ENCODE measurements at regions not wholly inside any gene's neighbourhood (a gene's known extent, or its start where the extent isn't known, plus 50 kb on each side); places are given as distances from the start of the nearest gene placed in this dataset.

- no peak for TF ChIP-seq CTCF (IDR thresholded peaks at IDR 0.05; ENCODE audit: insufficient read depth, low read depth, low read length)
- no peak for DNase-seq (ENCODE audit: low read depth)
- CTCF ChIA-PET = no interaction called here
- H3K36me3 ChIP-seq (ENCODE audit: control insufficient read depth, insufficient read depth, low read length) = no peaks in the 10 kb centered on the region
- POLR2A ChIA-PET = no interaction called here
- H3K27me3 ChIP-seq (ENCODE audit: control insufficient read depth, insufficient read depth, low read length) = no peaks in the 10 kb centered on the region
- H3K4me3 ChIP-seq (ENCODE audit: low read depth, low read length) = no peak overlapping the region
Measured at GRCh38 chr6:84416043-84416657, 188.7 kb upstream of the CEP162 start.

- Histone ChIP-seq H3K4me3 (ENCODE audit: low read depth, low read length) (no peak overlapping the region), H3K27me3 (ENCODE audit: control insufficient read depth, insufficient read depth, low read length) (no peaks in the 10 kb centered on the region), H3K36me3 (ENCODE audit: control insufficient read depth, insufficient read depth, low read length) (no peaks in the 10 kb centered on the region)
- ChIA-PET POLR2A (no interaction called here), CTCF (interaction anchor here (1.1 kb wide), 1 partner anchor 9 kb away, joined by 3 read pairs; no protein-coding TSS in a partner anchor)
- TF ChIP-seq CTCF (IDR thresholded peaks at IDR 0.05; ENCODE audit: insufficient read depth, low read depth, low read length) = no peak
- DNase-seq (ENCODE audit: low read depth) = no peak
Measured at GRCh38 chr6:84415517-84415916, 188.1 kb upstream of the CEP162 start.

GRCh38 chr6:84415068-84415467 is 187.6 kb upstream of the CEP162 start:
- Histone ChIP-seq H3K4me3 (ENCODE audit: low read depth, low read length) (no peak overlapping the region), H3K27me3 (ENCODE audit: control insufficient read depth, insufficient read depth, low read length) (no peaks in the 10 kb centered on the region), H3K36me3 (ENCODE audit: control insufficient read depth, insufficient read depth, low read length) (no peaks in the 10 kb centered on the region)
- CTCF ChIA-PET = interaction anchor here (1.1 kb wide), 1 partner anchor 10 kb away, joined by 3 read pairs; no protein-coding TSS in a partner anchor
- no peak for DNase-seq (ENCODE audit: low read depth)
- POLR2A ChIA-PET = no interaction called here
- no peak for TF ChIP-seq CTCF (IDR thresholded peaks at IDR 0.05; ENCODE audit: insufficient read depth, low read depth, low read length)

GRCh38 chr6:84414531-84414930 is 187.1 kb upstream of the CEP162 start:
- ChIA-PET CTCF (interaction anchor here (1.1 kb wide), 1 partner anchor 10 kb away, joined by 3 read pairs; no protein-coding TSS in a partner anchor), POLR2A (no interaction called here)
- Histone ChIP-seq H3K36me3 (ENCODE audit: control insufficient read depth, insufficient read depth, low read length) (no peaks in the 10 kb centered on the region), H3K4me3 (ENCODE audit: low read depth, low read length) (no peak overlapping the region), H3K27me3 (ENCODE audit: control insufficient read depth, insufficient read depth, low read length) (no peaks in the 10 kb centered on the region)
- TF ChIP-seq CTCF (IDR thresholded peaks at IDR 0.05; ENCODE audit: insufficient read depth, low read depth, low read length) = no peak
- DNase-seq (ENCODE audit: low read depth) = no peak

- Histone ChIP-seq H3K27me3 (ENCODE audit: control insufficient read depth, insufficient read depth, low read length) (no peaks in the 10 kb centered on the region), H3K36me3 (ENCODE audit: control insufficient read depth, insufficient read depth, low read length) (no peaks in the 10 kb centered on the region), H3K4me3 (ENCODE audit: low read depth, low read length) (no peak overlapping the region)
- no peak for TF ChIP-seq CTCF (IDR thresholded peaks at IDR 0.05; ENCODE audit: insufficient read depth, low read depth, low read length)
- ChIA-PET CTCF (interaction anchor here (0.7 to 1.7 kb wide), 2 partner anchors 11 to 1021 kb away, joined by 3 read pairs; no protein-coding TSS in a partner anchor), POLR2A (no interaction called here)
- peak; percentile 48 for DNase-seq (ENCODE audit: low read depth)
Measured at GRCh38 chr6:84411060-84411629, 183.7 kb upstream of the CEP162 start.

Measured in BJ (cell line).